SK-N-SH treated with all-trans-retinoic acid at 6 μM for 48 hours (cell line): ENCODE measurements at regions not wholly inside any gene's neighbourhood (a gene's known extent, or its start where the extent isn't known, plus 50 kb on each side); places are given as distances from the start of the nearest gene placed in this dataset.
"Not testable (repeated sequence)": the region's sequence is repeated elsewhere in the genome, so short reads cannot be mapped to it uniquely, and the experiment has no call there.

Experiments
- ATAC-seq: fragments of 200-7000 bp; cut with Tn5 transposase; 3 replicates; pipeline ENCODE4 v1.9.1; 2020; ENCODE audit warnings: mild to moderate bottlenecking, moderate library complexity
- ARNTL ChIP-seq: fragments of 450-650 bp; formaldehyde crosslinking; IDR thresholded peaks from 2 replicates; pipeline ENCODE4 v1.5.0; 2020; ENCODE audit warnings: low read depth, mild to moderate bottlenecking, moderate library complexity, borderline replicate concordance
- CREB5 ChIP-seq: fragments of 250-450 bp; sonication (Bioruptor Pico); IDR thresholded peaks from 2 replicates; pipeline ENCODE4 v1.5.1; 2020; ENCODE audit warnings: low read depth, mild to moderate bottlenecking, moderate library complexity
- CSDC2 ChIP-seq: fragments of 250-450 bp; sonication (Bioruptor Pico); IDR thresholded peaks from 2 replicates; pipeline ENCODE4 v1.5.0; 2020; ENCODE audit warnings: mild to moderate bottlenecking, moderate library complexity
- ESRRG ChIP-seq: fragments of 250-450 bp; sonication (Bioruptor Pico); IDR thresholded peaks from 2 replicates; pipeline ENCODE4 v1.6.1; 2021; ENCODE audit warnings: mild to moderate bottlenecking
- GLIS3 ChIP-seq: fragments of 250-450 bp; sonication (Bioruptor Pico); IDR thresholded peaks from 2 replicates; pipeline ENCODE4 v1.5.0; 2020; ENCODE audit warnings: mild to moderate bottlenecking, moderate library complexity
- RARB ChIP-seq: fragments of 250-450 bp; sonication (Bioruptor Pico); IDR thresholded peaks from 2 replicates; pipeline ENCODE4 v1.8.0; 2021; ENCODE audit warnings: mild to moderate bottlenecking, moderate library complexity
- TCF4 ChIP-seq: fragments of 250-450 bp; sonication (Bioruptor Pico); IDR thresholded peaks from 2 replicates; pipeline ENCODE4 v1.8.0; 2021; ENCODE audit warnings: mild to moderate bottlenecking, moderate library complexity, borderline replicate concordance
- TOX ChIP-seq: fragments of 250-450 bp; sonication (Bioruptor Pico); IDR thresholded peaks from 2 replicates; pipeline ENCODE4 v1.8.0; 2021; ENCODE audit warnings: mild to moderate bottlenecking, moderate library complexity, borderline replicate concordance
- TSHZ2 ChIP-seq: fragments of 250-450 bp; sonication (Bioruptor Pico); IDR thresholded peaks from 2 replicates; pipeline ENCODE4 v1.5.0; 2020; ENCODE audit warnings: mild to moderate bottlenecking, moderate library complexity
- ZFP3 ChIP-seq: fragments of 250-450 bp; sonication (Bioruptor Pico); IDR thresholded peaks from 2 replicates; pipeline ENCODE4 v1.5.0; 2020; ENCODE audit warnings: mild to moderate bottlenecking, moderate library complexity
- ZNF70 ChIP-seq: fragments of 450-650 bp; formaldehyde crosslinking; IDR thresholded peaks from 2 replicates; pipeline ENCODE4 v1.5.0; 2020; ENCODE audit warnings: mild to moderate bottlenecking, moderate library complexity
- ZNF8 ChIP-seq: fragments of 450-650 bp; formaldehyde crosslinking; IDR thresholded peaks from 2 replicates; pipeline ENCODE4 v1.5.0; 2020; ENCODE audit warnings: mild to moderate bottlenecking, moderate library complexity
- TF ChIP-seq, protein P1 (sequence below): fragments of 250-450 bp; sonication (Bioruptor Pico); IDR thresholded peaks from 2 replicates; pipeline ENCODE4 v1.8.0; 2021; ENCODE audit warnings: low read depth, mild to moderate bottlenecking, moderate library complexity, borderline replicate concordance
- TF ChIP-seq, protein P2 (sequence below): fragments of 250-450 bp; sonication (Bioruptor Pico); IDR thresholded peaks from 2 replicates; pipeline ENCODE4 v1.8.0; 2020; ENCODE audit warnings: mild to moderate bottlenecking, moderate library complexity, borderline replicate concordance

DNA sequence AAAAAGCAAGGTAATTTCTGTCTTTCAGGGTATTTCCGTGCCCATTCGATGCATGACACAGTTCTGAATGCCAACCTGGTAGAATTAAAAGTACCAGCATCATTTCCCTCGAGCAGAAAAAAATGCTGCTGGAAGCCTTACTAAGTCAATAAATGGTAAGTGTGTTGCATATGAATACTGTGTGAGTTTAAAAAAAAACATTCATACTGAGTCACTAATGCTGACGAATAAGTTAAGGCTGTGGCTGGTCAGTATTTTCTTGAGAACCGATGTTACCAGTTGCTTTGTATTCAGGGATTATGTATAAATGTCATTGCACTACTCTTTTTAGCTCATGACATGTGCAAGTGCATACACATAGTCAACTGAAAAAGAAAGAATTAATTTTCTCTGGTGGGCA is 710.2 kb downstream of the TRHDE start:
- no peak for ATAC-seq
- no peak for TF ChIP-seq ARNTL (CRISPR knock-in tag)
- no peak for TF ChIP-seq TOX (CRISPR knock-in tag)
- TF ChIP-seq ZFP3: no peak
- TF ChIP-seq, protein P1, sequence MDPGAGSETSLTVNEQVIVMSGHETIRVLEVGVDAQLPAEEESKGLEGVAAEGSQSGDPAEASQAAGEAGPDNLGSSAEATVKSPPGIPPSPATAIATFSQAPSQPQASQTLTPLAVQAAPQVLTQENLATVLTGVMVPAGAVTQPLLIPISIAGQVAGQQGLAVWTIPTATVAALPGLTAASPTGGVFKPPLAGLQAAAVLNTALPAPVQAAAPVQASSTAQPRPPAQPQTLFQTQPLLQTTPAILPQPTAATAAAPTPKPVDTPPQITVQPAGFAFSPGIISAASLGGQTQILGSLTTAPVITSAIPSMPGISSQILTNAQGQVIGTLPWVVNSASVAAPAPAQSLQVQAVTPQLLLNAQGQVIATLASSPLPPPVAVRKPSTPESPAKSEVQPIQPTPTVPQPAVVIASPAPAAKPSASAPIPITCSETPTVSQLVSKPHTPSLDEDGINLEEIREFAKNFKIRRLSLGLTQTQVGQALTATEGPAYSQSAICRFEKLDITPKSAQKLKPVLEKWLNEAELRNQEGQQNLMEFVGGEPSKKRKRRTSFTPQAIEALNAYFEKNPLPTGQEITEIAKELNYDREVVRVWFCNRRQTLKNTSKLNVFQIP (CRISPR knock-in tag): no peak

GRCh38 chr12:72986963-72987362 is 714.8 kb downstream of the TRHDE start:
- ATAC-seq: no peak
- TF ChIP-seq, protein P1 (CRISPR knock-in tag): no peak
- no peak for TF ChIP-seq ZNF8 (CRISPR knock-in tag)
- TF ChIP-seq TSHZ2: no peak
- TF ChIP-seq GLIS3 (CRISPR knock-in tag): no peak
- no peak for TF ChIP-seq CREB5 (CRISPR knock-in tag)
- no peak for TF ChIP-seq TOX (CRISPR knock-in tag)
- TF ChIP-seq RARB (CRISPR knock-in tag): no peak
- TF ChIP-seq, protein P2, sequence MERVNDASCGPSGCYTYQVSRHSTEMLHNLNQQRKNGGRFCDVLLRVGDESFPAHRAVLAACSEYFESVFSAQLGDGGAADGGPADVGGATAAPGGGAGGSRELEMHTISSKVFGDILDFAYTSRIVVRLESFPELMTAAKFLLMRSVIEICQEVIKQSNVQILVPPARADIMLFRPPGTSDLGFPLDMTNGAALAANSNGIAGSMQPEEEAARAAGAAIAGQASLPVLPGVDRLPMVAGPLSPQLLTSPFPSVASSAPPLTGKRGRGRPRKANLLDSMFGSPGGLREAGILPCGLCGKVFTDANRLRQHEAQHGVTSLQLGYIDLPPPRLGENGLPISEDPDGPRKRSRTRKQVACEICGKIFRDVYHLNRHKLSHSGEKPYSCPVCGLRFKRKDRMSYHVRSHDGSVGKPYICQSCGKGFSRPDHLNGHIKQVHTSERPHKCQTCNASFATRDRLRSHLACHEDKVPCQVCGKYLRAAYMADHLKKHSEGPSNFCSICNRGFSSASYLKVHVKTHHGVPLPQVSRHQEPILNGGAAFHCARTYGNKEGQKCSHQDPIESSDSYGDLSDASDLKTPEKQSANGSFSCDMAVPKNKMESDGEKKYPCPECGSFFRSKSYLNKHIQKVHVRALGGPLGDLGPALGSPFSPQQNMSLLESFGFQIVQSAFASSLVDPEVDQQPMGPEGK (CRISPR knock-in tag): no peak

DNA sequence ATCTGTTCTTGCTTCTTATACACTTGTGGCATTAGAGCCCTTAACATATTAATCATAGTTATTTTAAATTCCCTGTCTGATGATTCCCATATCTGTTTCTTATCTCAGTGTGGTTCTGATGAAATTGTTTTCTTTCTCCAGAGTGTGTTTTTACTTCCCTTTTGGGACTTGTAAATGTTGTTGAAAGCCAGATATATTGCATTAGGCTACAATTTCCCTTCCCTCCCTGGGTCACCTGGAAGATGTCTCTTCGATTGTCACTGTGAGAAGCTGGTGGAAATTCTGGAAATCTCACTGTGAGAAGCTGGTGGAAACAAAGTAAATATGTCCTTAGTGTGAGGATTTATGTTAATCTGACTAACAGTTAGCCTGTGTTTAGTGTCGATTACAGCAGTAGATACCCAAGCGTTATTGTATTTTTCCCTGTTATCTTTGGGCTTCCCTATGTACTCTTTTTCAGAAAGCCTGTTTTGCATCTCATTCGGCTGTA is 717.3 kb downstream of the TRHDE start:
- ATAC-seq: no peak
- TF ChIP-seq ZNF70 (no peak), TSHZ2 (no peak), ESRRG (CRISPR knock-in tag) (no peak), TCF4 (peak; percentile 69; the same call in 1 of the 2 replicates), CSDC2 (CRISPR knock-in tag) (no peak)

DNA sequence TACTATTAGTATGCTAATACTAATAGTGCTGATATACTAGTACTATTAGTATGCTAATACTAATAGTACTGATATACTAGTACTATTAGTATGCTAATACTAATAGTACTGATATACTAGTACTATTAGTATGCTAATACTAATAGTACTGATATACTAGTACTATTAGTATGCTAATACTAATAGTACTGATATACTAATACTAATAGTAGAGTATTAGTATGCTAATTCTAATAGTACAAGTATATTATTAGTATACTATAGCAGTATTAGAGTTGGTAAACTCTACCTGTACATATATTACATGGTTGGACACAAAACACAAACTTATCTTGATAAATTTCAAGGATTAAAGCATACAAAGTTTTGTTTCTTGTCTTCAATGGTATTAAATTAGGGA is 722.9 kb downstream of the TRHDE start:
- not testable (repeated sequence) for ATAC-seq
